ENCODE measurements at regions not wholly inside any gene's neighbourhood (a gene's known extent, or its start where the extent isn't known, plus 50 kb on each side); places are given as distances from the start of the nearest gene placed in this dataset.
A peak's percentile ranks its signal among the peaks of the same experiment; 100 is the strongest.

GRCh38 chr2:5369510-5369909, 322.7 kb upstream of the SOX11 start:
- TF ChIP-seq POLR2A (IDR thresholded peaks at IDR 0.05; ENCODE audit: low read depth) (no peak), CTCF (IDR thresholded peaks at IDR 0.05) (no peak), POLR2AphosphoS5 (IDR thresholded peaks at IDR 0.05) (no peak), EP300 (IDR thresholded peaks at IDR 0.05) (no peak)
- Histone ChIP-seq H3K27me3 (no peaks in the 10 kb centered on the region), H3K36me3 (no peaks in the 10 kb centered on the region), H3K4me1 (peaks cover 0 to 9% (median 3%) of the 10 kb centered on the region in 4 donors), H3K27ac (replicated peaks in 1 of 4) (no peak overlapping the region), H3K4me3 (no peak overlapping the region), H3K9me3 (no peaks in the 10 kb centered on the region)
- peak; percentile 5 for DNase-seq (ENCODE audit: extremely low spot score)
- intact Hi-C loops (cut with DNase I), result loop anchor here (5.0 kb wide), 2 partner anchors 377 to 1407 kb away; no protein-coding TSS in a partner anchor
- WGBS, result 85% methylated on average over 7 of the region's 7 CpGs

GRCh38 chr2:5370158-5370557, 322.0 kb upstream of the SOX11 start:
- Histone ChIP-seq H3K4me1 (peaks cover 0 to 12% (median 3%) of the 10 kb centered on the region in 4 donors), H3K36me3 (no peaks in the 10 kb centered on the region), H3K9me3 (no peaks in the 10 kb centered on the region), H3K27ac (replicated peaks in 1 of 4) (no peak overlapping the region), H3K4me3 (no peak overlapping the region), H3K27me3 (no peaks in the 10 kb centered on the region)
- WGBS, result 85% methylated on average over 5 of the region's 5 CpGs
- DNase-seq (ENCODE audit: extremely low spot score), result peak; percentile 66
- TF ChIP-seq EP300 (IDR thresholded peaks at IDR 0.05) (no peak), POLR2A (IDR thresholded peaks at IDR 0.05; ENCODE audit: low read depth) (no peak), POLR2AphosphoS5 (IDR thresholded peaks at IDR 0.05) (no peak), CTCF (IDR thresholded peaks at IDR 0.05) (no peak)
- intact Hi-C loops (cut with DNase I), result no loop called here

- Histone ChIP-seq H3K27ac (replicated peaks in 1 of 4) (no peak overlapping the region), H3K4me3 (no peak overlapping the region), H3K9me3 (no peaks in the 10 kb centered on the region), H3K27me3 (no peaks in the 10 kb centered on the region), H3K4me1 (peaks cover 0 to 8% (median 0%) of the 10 kb centered on the region in 4 donors), H3K36me3 (no peaks in the 10 kb centered on the region)
- DNase-seq (ENCODE audit: extremely low spot score), result no peak
- 87% methylated on average over 6 of the region's 6 CpGs for WGBS
- TF ChIP-seq CTCF (IDR thresholded peaks at IDR 0.05) (no peak), POLR2AphosphoS5 (IDR thresholded peaks at IDR 0.05) (no peak), POLR2A (IDR thresholded peaks at IDR 0.05; ENCODE audit: low read depth) (no peak), EP300 (IDR thresholded peaks at IDR 0.05) (no peak)
- intact Hi-C loops (cut with DNase I), result no loop called here
Observed at GRCh38 chr2:5372141-5372540, 320.0 kb upstream of the SOX11 start.

GRCh38 chr2:5373200-5373599, 319.0 kb upstream of the SOX11 start:
- Histone ChIP-seq H3K27ac (replicated peaks in 1 of 4) (no peak overlapping the region), H3K4me1 (peaks cover 0 to 8% (median 0%) of the 10 kb centered on the region in 4 donors), H3K36me3 (no peaks in the 10 kb centered on the region), H3K27me3 (no peaks in the 10 kb centered on the region), H3K4me3 (no peak overlapping the region), H3K9me3 (no peaks in the 10 kb centered on the region)
- intact Hi-C loops (cut with DNase I), result no loop called here
- DNase-seq (ENCODE audit: extremely low spot score), result no peak
- WGBS, result 63% methylated on average over 6 of the region's 6 CpGs
- TF ChIP-seq CTCF (IDR thresholded peaks at IDR 0.05), result no peak
- no peak for TF ChIP-seq EP300 (IDR thresholded peaks at IDR 0.05)
- TF ChIP-seq POLR2A (IDR thresholded peaks at IDR 0.05; ENCODE audit: low read depth), result no peak
- TF ChIP-seq POLR2AphosphoS5 (IDR thresholded peaks at IDR 0.05), result no peak

GRCh38 chr2:5374762-5375161, 317.4 kb upstream of the SOX11 start:
- Histone ChIP-seq H3K27me3 (no peaks in the 10 kb centered on the region), H3K4me1 (peaks cover 0 to 8% (median 0%) of the 10 kb centered on the region in 4 donors), H3K4me3 (no peak overlapping the region), H3K9me3 (no peaks in the 10 kb centered on the region), H3K36me3 (no peaks in the 10 kb centered on the region), H3K27ac (replicated peaks in 1 of 4) (no peak overlapping the region)
- intact Hi-C loops (cut with DNase I), result no loop called here
- DNase-seq (ENCODE audit: extremely low spot score), result no peak
- WGBS, result 45% methylated on average over 10 of the region's 10 CpGs
- TF ChIP-seq POLR2A (IDR thresholded peaks at IDR 0.05; ENCODE audit: low read depth), result no peak
